Fibroblast of lung (primary cell): ENCODE measurements at regions not wholly inside any gene's neighbourhood (a gene's known extent, or its start where the extent isn't known, plus 50 kb on each side); places are given as distances from the start of the nearest gene placed in this dataset.

Experiments used
- DNase-seq, 2 donors: peaks; one replicate each; pipeline versions ENCODE4 v3.0.0 to v3.0.0-alpha.2; 2010; ENCODE audit warnings: low read depth in 2 of 2
- H2AFZ ChIP-seq: 2 replicates; pipeline ENCODE4 v1.5.1; 2012; ENCODE audit warnings: low read length, control low read depth, inconsistent platforms
- H3K27ac ChIP-seq: 2 replicates; pipeline ENCODE4 v1.5.1; 2011; ENCODE audit warnings: low read length, control low read depth; ENCODE audit not compliant: insufficient read depth
- H3K27me3 ChIP-seq: 2 replicates; pipeline ENCODE4 v1.5.1; 2011; ENCODE audit warnings: mild to moderate bottlenecking, low read length; ENCODE audit not compliant: control insufficient read depth, insufficient read depth
- H3K36me3 ChIP-seq: 2 replicates; pipeline ENCODE4 v1.5.1; 2011; ENCODE audit warnings: low read length; ENCODE audit not compliant: control insufficient read depth, insufficient read depth
- H3K4me1 ChIP-seq: 2 replicates; pipeline ENCODE4 v1.5.1; 2011; ENCODE audit warnings: low read length; ENCODE audit not compliant: control insufficient read depth, insufficient read depth; ENCODE audit errors: extremely low read depth
- H3K4me2 ChIP-seq: 2 replicates; pipeline ENCODE4 v1.5.1; 2011; ENCODE audit warnings: low read length, control low read depth; ENCODE audit not compliant: insufficient read depth; ENCODE audit errors: extremely low read depth
- H3K4me3 ChIP-seq, 4 experiments: fragments of 200-600 bp in 1 of 4; sonication (generic) in 1 of 4; replicated peaks in 1 of 4; 2 replicates each; pipeline ENCODE4 v1.5.1; 2011 to 2016; ENCODE audit warnings: low read length in 4 of 4, low read depth in 3 of 4, mild to moderate bottlenecking in 3 of 4, control low read depth in 2 of 4, inconsistent platforms in 1 of 4, mixed read lengths in 1 of 4; ENCODE audit not compliant: insufficient read depth in 1 of 4; ENCODE audit errors: control extremely low read depth in 1 of 4
- H3K79me2 ChIP-seq: 2 replicates; pipeline ENCODE4 v1.5.1; 2012; ENCODE audit warnings: mild to moderate bottlenecking, low read length, inconsistent platforms; ENCODE audit not compliant: control insufficient read depth, insufficient read depth
- H3K9ac ChIP-seq: 2 replicates; pipeline ENCODE4 v1.5.1; 2011; ENCODE audit warnings: mild to moderate bottlenecking, low read length, control low read depth; ENCODE audit not compliant: insufficient read depth
- H3K9me3 ChIP-seq: 2 replicates; pipeline ENCODE4 v1.5.1; 2012; ENCODE audit warnings: low read depth, low read length; ENCODE audit not compliant: control insufficient read depth, insufficient read depth
- H4K20me1 ChIP-seq: 2 replicates; pipeline ENCODE4 v1.5.1; 2011; ENCODE audit warnings: low read length; ENCODE audit not compliant: control insufficient read depth, insufficient read depth; ENCODE audit errors: extremely low read depth
- CTCF ChIP-seq, 2 donors: IDR thresholded peaks in 1 of 2; conservative IDR thresholded peaks in 1 of 2; 1 replicate in 1 of 2; 2 replicates in 1 of 2; pipeline ENCODE4 v1.5.1; 2011 to 2012; ENCODE audit warnings: low read length in 2 of 2, control low read depth in 1 of 2, inconsistent platforms in 1 of 2, low read depth in 1 of 2, mild to moderate bottlenecking in 1 of 2
- EZH2 ChIP-seq: IDR thresholded peaks from 2 replicates; pipeline ENCODE4 v1.5.1; 2012; ENCODE audit warnings: low read length, control low read depth, mild to moderate bottlenecking; ENCODE audit errors: missing control alignments

- Histone ChIP-seq H3K4me3 (no peak overlapping the region), H3K9me3 (no peaks in the 10 kb centered on the region), H3K27ac (no peak overlapping the region), H4K20me1 (no peaks in the 10 kb centered on the region), H3K9ac (no peak overlapping the region), H3K4me2 (no peak overlapping the region), H3K36me3 (no peaks in the 10 kb centered on the region), H3K4me1 (no peaks in the 10 kb centered on the region), H3K27me3 (no peaks in the 10 kb centered on the region), H3K79me2 (no peaks in the 10 kb centered on the region), H2AFZ (no peak overlapping the region)
- no peak for TF ChIP-seq CTCF (conservative IDR thresholded peaks at IDR 0.05 in 1 of 2, IDR thresholded peaks at IDR 0.05 in 1 of 2; ENCODE audit: low read depth in 1 of 2, low read length in 2 of 2)
- no peak for TF ChIP-seq EZH2
- DNase-seq, result no peak
Observed at GRCh38 chr7:119555788-119556187, 717.2 kb upstream of the KCND2 start.

DNA sequence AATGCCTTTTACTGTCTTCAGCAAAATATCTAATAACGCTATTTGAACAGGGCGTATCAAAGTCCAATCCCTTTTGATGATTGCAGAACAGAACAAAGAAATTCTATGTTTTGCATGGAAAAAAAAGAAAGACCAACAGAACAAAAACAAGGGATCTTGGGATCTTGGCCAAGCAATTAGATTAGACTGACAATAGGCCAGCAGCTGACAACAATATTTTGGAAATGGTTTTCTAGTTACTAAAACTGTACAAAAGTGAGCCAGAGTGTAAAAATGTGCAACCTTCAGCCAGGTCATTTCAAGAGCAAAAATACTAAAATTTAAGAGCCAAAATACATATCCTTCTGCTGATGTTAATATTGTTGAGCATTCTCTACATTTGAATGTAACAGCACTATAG, 716.5 kb upstream of the KCND2 start:
- Histone ChIP-seq H3K36me3 (no peaks in the 10 kb centered on the region), H3K27me3 (no peaks in the 10 kb centered on the region), H3K4me1 (no peaks in the 10 kb centered on the region), H3K4me2 (no peak overlapping the region), H2AFZ (no peak overlapping the region), H3K79me2 (no peaks in the 10 kb centered on the region), H3K27ac (no peak overlapping the region), H4K20me1 (no peaks in the 10 kb centered on the region), H3K9ac (no peak overlapping the region), H3K4me3 (no peak overlapping the region), H3K9me3 (no peaks in the 10 kb centered on the region)
- DNase-seq, result no peak
- TF ChIP-seq CTCF (conservative IDR thresholded peaks at IDR 0.05 in 1 of 2, IDR thresholded peaks at IDR 0.05 in 1 of 2; ENCODE audit: low read depth in 1 of 2, low read length in 2 of 2) (no peak), EZH2 (no peak)

DNA sequence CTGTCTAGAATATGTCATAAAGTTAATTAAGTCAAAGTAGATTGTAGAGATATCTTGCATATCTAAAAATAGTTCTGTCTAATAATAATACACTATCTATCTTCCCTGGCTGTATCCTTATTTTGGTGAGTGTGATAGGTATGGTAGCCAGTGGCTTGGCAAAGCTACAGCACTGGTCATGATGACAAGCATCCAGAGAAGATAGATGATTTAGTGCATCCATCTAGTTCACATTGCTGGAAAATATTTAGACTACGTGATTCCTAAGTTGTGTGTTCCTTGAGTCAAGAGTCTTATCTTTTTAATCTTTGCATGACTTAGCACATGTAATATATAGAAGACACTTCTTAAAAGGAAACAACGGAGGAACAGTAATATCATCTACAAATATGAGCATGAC, 711.2 kb upstream of the KCND2 start:
- Histone ChIP-seq H3K27ac (no peak overlapping the region), H3K4me2 (no peak overlapping the region), H3K79me2 (no peaks in the 10 kb centered on the region), H3K27me3 (no peaks in the 10 kb centered on the region), H3K9ac (no peak overlapping the region), H3K36me3 (no peaks in the 10 kb centered on the region), H3K4me3 (no peak overlapping the region), H4K20me1 (no peaks in the 10 kb centered on the region), H2AFZ (no peak overlapping the region), H3K4me1 (no peaks in the 10 kb centered on the region), H3K9me3 (no peaks in the 10 kb centered on the region)
- no peak for TF ChIP-seq EZH2
- no peak for TF ChIP-seq CTCF (conservative IDR thresholded peaks at IDR 0.05 in 1 of 2, IDR thresholded peaks at IDR 0.05 in 1 of 2; ENCODE audit: low read depth in 1 of 2, low read length in 2 of 2)
- DNase-seq, result peak in 1 of 2 donors; percentile 0
